DND-41 (cell line): ENCODE measurements at regions not wholly inside any gene's neighbourhood (a gene's known extent, or its start where the extent isn't known, plus 50 kb on each side); places are given as distances from the start of the nearest gene placed in this dataset.

Experiments used
- ATAC-seq: fragments of 200-7000 bp; cut with Tn5 transposase; 3 replicates; pipeline ENCODE4 v1.9.1; 2021; ENCODE audit warnings: low read depth; ENCODE audit not compliant: insufficient read depth
- DNase-seq: peaks from one replicate; pipeline ENCODE4 v3.0.0-alpha.2; 2020
- H2AFZ ChIP-seq: 2 replicates; pipeline ENCODE4 v1.6.0; 2012; ENCODE audit warnings: low read depth, low read length
- H3K27ac ChIP-seq: 2 replicates; pipeline ENCODE4 v1.5.1; 2012; ENCODE audit warnings: low read length, inconsistent platforms
- H3K27me3 ChIP-seq: fragments of 200-600 bp; sonication (generic); 2 replicates; pipeline ENCODE4 v1.6.0; 2012; ENCODE audit warnings: low read length, mild to moderate bottlenecking, inconsistent platforms; ENCODE audit not compliant: insufficient read depth, poor library complexity
- H3K36me3 ChIP-seq: 2 replicates; pipeline ENCODE4 v1.5.1; 2012; ENCODE audit warnings: low read length, inconsistent platforms; ENCODE audit not compliant: insufficient read depth
- H3K4me1 ChIP-seq: 2 replicates; pipeline ENCODE4 v1.5.1; 2012; ENCODE audit warnings: mild to moderate bottlenecking, low read length; ENCODE audit not compliant: insufficient read depth
- H3K4me2 ChIP-seq: 2 replicates; pipeline ENCODE4 v1.6.0; 2012; ENCODE audit warnings: mild to moderate bottlenecking, moderate library complexity, low read length, inconsistent platforms; ENCODE audit not compliant: insufficient read depth
- H3K4me3 ChIP-seq, 2 experiments: fragments of 200-600 bp in 1 of 2; shearing (Covaris generic) in 1 of 2; 2 replicates each; pipeline ENCODE4 v1.5.1; 2012 to 2016; ENCODE audit warnings: inconsistent platforms in 2 of 2, low read length in 2 of 2, mild to moderate bottlenecking in 2 of 2, low read depth in 1 of 2, moderate library complexity in 1 of 2
- H3K79me2 ChIP-seq: 2 replicates; pipeline ENCODE4 v1.6.0; 2012; ENCODE audit warnings: low read length, inconsistent platforms; ENCODE audit not compliant: insufficient read depth
- H3K9ac ChIP-seq: 2 replicates; pipeline ENCODE4 v1.6.0; 2012; ENCODE audit warnings: low read depth, mild to moderate bottlenecking, inconsistent platforms, low read length, moderate library complexity
- H3K9me3 ChIP-seq: 2 replicates; pipeline ENCODE4 v1.5.1; 2012; ENCODE audit warnings: low read length, moderate library complexity, mild to moderate bottlenecking, inconsistent platforms; ENCODE audit not compliant: insufficient read depth, severe bottlenecking
- H4K20me1 ChIP-seq: 2 replicates; pipeline ENCODE4 v1.6.0; 2012; ENCODE audit warnings: low read length; ENCODE audit not compliant: insufficient read depth
- CTCF ChIP-seq: IDR thresholded peaks from 2 replicates; pipeline ENCODE4 v1.5.1; 2012; ENCODE audit warnings: borderline replicate concordance, low read length, moderate library complexity, mild to moderate bottlenecking; ENCODE audit not compliant: poor library complexity, severe bottlenecking; ENCODE audit errors: extremely low read depth
- EZH2 ChIP-seq: IDR thresholded peaks from 3 replicates; pipeline ENCODE4 v1.6.1; 2012; ENCODE audit warnings: borderline replicate concordance, low read depth, mild to moderate bottlenecking, moderate library complexity, low read length, inconsistent platforms; ENCODE audit not compliant: severe bottlenecking

DNA sequence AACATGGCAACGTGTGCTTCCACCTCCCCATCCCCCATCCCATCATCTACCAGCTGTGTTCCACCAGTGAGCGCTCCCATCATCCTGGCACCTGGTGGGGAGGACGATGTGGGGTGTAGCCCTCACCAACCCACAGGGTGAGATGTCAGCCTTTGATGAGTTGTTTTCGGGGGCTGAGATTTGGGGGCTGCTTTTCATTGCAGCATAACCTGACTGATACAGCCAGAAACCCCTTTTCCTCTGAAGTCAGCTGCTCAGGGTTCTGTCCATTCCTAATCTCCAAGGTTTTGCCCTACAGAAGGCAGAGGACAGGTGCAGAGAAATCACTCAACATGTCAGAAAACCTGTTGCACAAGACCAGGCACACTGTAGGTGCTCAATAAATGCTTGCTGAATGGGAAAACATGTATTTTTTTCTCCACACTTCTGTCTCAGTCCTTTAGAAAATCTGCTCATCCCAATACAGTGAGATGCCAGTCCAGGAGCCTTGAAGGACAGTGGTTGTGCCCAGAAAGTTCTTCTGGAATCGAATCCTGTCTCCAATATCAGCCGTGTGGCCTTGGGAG lies 239.8 kb downstream of the RBM19 start:
- H3K9me3 ChIP-seq = no peaks in the 10 kb centered on the region
- TF ChIP-seq EZH2 = no peak
- no peak for TF ChIP-seq CTCF
- H3K4me2 ChIP-seq = no peak overlapping the region
- no peak overlapping the region for H3K4me3 ChIP-seq
- H4K20me1 ChIP-seq = no peaks in the 10 kb centered on the region
- ATAC-seq (no peak), DNase-seq (no peak)
- H2AFZ ChIP-seq = no peak overlapping the region
- H3K27me3 ChIP-seq = peaks cover 5% of the 10 kb centered on the region
- H3K4me1 ChIP-seq = no peaks in the 10 kb centered on the region
- H3K27ac ChIP-seq = no peak overlapping the region
- H3K36me3 ChIP-seq = no peaks in the 10 kb centered on the region
- no peak overlapping the region for H3K9ac ChIP-seq
- H3K79me2 ChIP-seq = no peaks in the 10 kb centered on the region

DNA sequence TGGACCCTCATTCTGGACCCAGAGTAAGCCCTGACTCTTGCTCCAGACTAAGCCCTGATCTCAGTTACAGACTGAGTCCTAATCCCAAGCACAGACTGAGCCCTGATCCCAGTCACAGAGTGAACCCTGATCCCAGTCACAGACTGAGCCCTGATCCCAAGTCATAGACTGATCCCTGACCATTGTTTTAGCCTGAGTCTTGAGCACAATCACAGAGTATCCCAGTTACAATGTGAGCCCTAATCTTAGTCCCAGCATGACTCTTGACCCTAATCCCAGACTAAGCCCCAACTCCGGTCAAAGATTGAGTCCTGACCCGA lies 240.6 kb downstream of the RBM19 start:
- no peak overlapping the region for H3K4me3 ChIP-seq
- TF ChIP-seq EZH2 (no peak), CTCF (no peak)
- ATAC-seq = no peak

GRCh38 chr12:113724794-113725556 lies 241.2 kb downstream of the RBM19 start:
- no peaks in the 10 kb centered on the region for H3K36me3 ChIP-seq
- H4K20me1 ChIP-seq = no peaks in the 10 kb centered on the region
- peaks cover 8% of the 10 kb centered on the region for H3K27me3 ChIP-seq
- ATAC-seq = no peak
- no peaks in the 10 kb centered on the region for H3K4me1 ChIP-seq
- no peak overlapping the region for H2AFZ ChIP-seq
- no peak overlapping the region for H3K9ac ChIP-seq
- H3K9me3 ChIP-seq = no peaks in the 10 kb centered on the region
- H3K79me2 ChIP-seq = no peaks in the 10 kb centered on the region
- no peak overlapping the region for H3K4me3 ChIP-seq
- no peak overlapping the region for H3K4me2 ChIP-seq
- H3K27ac ChIP-seq = no peak overlapping the region
- no peak for TF ChIP-seq CTCF
- no peak for TF ChIP-seq EZH2
- DNase-seq = no peak

More for the DNA sequence above, 240.6 kb downstream of the RBM19 start:
- peaks cover 6% of the 10 kb centered on the region for H3K27me3 ChIP-seq
- no peaks in the 10 kb centered on the region for H4K20me1 ChIP-seq
- H3K9me3 ChIP-seq = no peaks in the 10 kb centered on the region
- no peak overlapping the region for H3K4me2 ChIP-seq
- H3K27ac ChIP-seq = no peak overlapping the region
- no peak overlapping the region for H3K9ac ChIP-seq
- DNase-seq = no peak
- H2AFZ ChIP-seq = no peak overlapping the region
- no peaks in the 10 kb centered on the region for H3K36me3 ChIP-seq
- H3K4me1 ChIP-seq = no peaks in the 10 kb centered on the region
- H3K79me2 ChIP-seq = no peaks in the 10 kb centered on the region
